ENCODE measurements at regions not wholly inside any gene's neighbourhood (a gene's known extent, or its start where the extent isn't known, plus 50 kb on each side); places are given as distances from the start of the nearest gene placed in this dataset.
"Not testable (repeated sequence)": the region's sequence is repeated elsewhere in the genome, so short reads cannot be mapped to it uniquely, and the experiment has no call there.

DNA sequence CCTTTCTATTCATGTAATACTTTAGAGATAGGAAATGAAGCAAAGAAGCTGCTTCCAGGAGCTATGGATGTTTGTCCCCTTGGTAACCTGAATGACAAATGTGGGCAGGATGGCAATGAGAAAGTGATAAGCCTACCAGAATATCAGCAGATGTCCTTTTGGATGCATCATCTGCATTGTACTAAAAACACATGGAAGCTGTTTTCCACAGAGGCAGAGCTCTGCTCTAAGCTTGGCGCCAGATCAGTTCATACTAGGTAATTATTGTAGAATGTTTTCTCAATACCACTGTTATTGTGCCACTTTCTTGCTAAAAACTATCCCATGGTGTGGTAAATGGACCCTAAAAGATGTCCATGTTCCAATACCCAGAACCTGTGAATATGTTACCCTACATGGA is 100.2 kb downstream of the DTWD1 start:
- no peak overlapping the region for H3K4me3 Mint-ChIP-seq (ENCODE audit: unreplicated experiment)
- DNase-seq (ENCODE audit: low spot score) = no peak
- H3K4me1 Mint-ChIP-seq (ENCODE audit: low read depth) = no peaks in the 10 kb centered on the region
- no peak overlapping the region for H3K27ac Mint-ChIP-seq (ENCODE audit: unreplicated experiment)
- H3K36me3 Mint-ChIP-seq (ENCODE audit: low read depth) = peaks cover 1% of the 10 kb centered on the region
- TF ChIP-seq, protein P1, sequence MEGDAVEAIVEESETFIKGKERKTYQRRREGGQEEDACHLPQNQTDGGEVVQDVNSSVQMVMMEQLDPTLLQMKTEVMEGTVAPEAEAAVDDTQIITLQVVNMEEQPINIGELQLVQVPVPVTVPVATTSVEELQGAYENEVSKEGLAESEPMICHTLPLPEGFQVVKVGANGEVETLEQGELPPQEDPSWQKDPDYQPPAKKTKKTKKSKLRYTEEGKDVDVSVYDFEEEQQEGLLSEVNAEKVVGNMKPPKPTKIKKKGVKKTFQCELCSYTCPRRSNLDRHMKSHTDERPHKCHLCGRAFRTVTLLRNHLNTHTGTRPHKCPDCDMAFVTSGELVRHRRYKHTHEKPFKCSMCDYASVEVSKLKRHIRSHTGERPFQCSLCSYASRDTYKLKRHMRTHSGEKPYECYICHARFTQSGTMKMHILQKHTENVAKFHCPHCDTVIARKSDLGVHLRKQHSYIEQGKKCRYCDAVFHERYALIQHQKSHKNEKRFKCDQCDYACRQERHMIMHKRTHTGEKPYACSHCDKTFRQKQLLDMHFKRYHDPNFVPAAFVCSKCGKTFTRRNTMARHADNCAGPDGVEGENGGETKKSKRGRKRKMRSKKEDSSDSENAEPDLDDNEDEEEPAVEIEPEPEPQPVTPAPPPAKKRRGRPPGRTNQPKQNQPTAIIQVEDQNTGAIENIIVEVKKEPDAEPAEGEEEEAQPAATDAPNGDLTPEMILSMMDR (IDR thresholded peaks at IDR 0.05) = no peak
- H3K9me3 Mint-ChIP-seq (ENCODE audit: low read depth) = peaks cover 5% of the 10 kb centered on the region
- no peaks in the 10 kb centered on the region for H3K27me3 Mint-ChIP-seq (ENCODE audit: low read depth)

DNA sequence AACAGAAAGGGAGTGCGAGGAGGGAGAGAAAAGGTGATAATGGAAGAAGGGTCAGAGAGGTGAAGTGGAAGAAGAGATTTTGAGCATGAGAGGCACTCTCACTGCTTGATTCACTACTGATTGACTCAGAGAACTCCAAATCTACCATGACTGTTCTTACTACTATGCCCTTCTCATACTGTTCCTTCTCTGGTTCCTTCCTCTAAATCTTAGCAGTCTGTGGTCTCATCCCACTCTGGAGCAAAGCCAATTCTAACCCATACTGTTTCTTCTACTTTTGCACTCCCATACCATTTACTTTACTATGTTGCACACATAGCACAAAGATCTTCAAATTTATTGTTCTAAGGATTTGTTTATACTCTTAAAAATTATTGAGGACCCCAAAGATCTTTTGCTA is 100.8 kb downstream of the DTWD1 start:
- H3K4me3 Mint-ChIP-seq (ENCODE audit: unreplicated experiment) = no peak overlapping the region
- DNase-seq (ENCODE audit: low spot score) = no peak
- TF ChIP-seq, protein P1 (IDR thresholded peaks at IDR 0.05) = no peak
- peaks cover 1% of the 10 kb centered on the region for H3K36me3 Mint-ChIP-seq (ENCODE audit: low read depth)
- H3K4me1 Mint-ChIP-seq (ENCODE audit: low read depth) = no peaks in the 10 kb centered on the region
- peaks cover 10% of the 10 kb centered on the region for H3K9me3 Mint-ChIP-seq (ENCODE audit: low read depth)
- no peak overlapping the region for H3K27ac Mint-ChIP-seq (ENCODE audit: unreplicated experiment)
- H3K27me3 Mint-ChIP-seq (ENCODE audit: low read depth) = no peaks in the 10 kb centered on the region

DNA sequence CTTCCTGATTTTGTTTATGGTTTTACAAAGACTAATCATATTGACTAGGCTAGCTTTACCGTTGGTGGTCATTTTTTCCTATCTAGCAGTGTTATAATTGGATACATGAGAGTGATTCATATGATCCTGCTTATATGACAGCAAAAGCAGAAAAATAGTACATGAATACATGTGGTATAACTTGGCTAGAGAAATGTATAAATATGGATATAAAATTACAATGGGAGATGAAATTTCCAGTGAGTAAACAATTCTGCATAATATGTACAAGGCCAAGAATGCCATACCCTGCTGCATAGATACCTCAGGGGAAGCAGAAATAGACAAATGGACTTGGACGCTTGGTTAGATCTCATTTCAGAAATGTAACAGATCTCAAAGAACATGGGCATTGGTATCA is 103.1 kb downstream of the DTWD1 start:
- peaks cover 1% of the 10 kb centered on the region for H3K36me3 Mint-ChIP-seq (ENCODE audit: low read depth)
- H3K4me3 Mint-ChIP-seq (ENCODE audit: unreplicated experiment) = no peak overlapping the region
- H3K9me3 Mint-ChIP-seq (ENCODE audit: low read depth) = peaks cover 18% of the 10 kb centered on the region
- TF ChIP-seq, protein P1 (IDR thresholded peaks at IDR 0.05) = no peak
- no peaks in the 10 kb centered on the region for H3K27me3 Mint-ChIP-seq (ENCODE audit: low read depth)
- no peak for DNase-seq (ENCODE audit: low spot score)
- no peak overlapping the region for H3K27ac Mint-ChIP-seq (ENCODE audit: unreplicated experiment)
- H3K4me1 Mint-ChIP-seq (ENCODE audit: low read depth) = no peaks in the 10 kb centered on the region

DNA sequence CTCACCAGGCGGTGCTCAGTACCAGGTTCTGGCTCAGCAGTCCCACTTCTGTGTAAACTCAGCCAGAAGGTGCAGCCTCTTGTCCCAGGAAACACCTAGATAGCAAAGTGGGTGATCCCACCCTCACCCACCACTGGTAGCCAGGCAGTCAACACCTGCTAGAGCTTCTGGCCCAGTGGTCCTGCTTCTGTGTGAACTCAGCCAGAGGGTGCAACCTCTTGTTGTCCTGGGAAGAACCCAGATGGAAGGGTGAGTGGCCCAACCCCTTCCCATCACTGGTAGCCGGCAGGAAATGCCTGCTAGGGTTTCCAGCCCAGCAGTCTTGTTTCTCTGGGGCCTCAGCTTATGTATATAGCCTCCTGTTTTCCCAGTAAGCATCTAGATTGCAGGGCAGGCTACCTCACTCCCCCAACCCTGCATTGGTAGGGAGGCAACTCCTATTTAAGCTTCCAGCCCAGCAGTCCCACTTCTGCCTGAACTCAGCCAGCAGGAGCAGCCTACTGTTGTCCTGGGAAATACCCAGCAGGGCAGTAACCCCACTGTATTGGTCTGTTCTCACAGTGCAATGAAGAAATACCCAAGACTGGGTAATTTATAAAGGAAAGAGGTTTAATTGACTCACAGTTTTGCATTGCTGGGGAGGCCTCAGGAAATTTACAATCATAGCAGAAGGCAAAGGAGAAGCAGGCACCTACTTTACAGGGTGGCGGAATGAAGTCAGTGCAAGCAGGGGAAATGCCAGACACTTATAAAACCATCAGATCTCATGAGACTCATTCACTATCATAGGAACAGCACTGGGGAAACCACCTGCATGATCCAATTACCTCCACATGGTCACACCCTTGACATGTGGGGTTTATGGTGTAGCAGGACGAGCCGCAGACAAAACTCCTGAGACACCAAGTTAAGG is 110.6 kb downstream of the DTWD1 start:
- Mint-ChIP-seq H3K36me3 (ENCODE audit: low read depth) (peaks cover 3% of the 10 kb centered on the region), H3K9me3 (ENCODE audit: low read depth) (peaks cover 21% of the 10 kb centered on the region), H3K4me3 (ENCODE audit: unreplicated experiment) (no peak overlapping the region), H3K4me1 (ENCODE audit: low read depth) (no peaks in the 10 kb centered on the region), H3K27ac (ENCODE audit: unreplicated experiment) (no peak overlapping the region), H3K27me3 (ENCODE audit: low read depth) (no peaks in the 10 kb centered on the region)
- DNase-seq (ENCODE audit: low spot score) = no peak
- TF ChIP-seq, protein P1 (IDR thresholded peaks at IDR 0.05) = no peak

DNA sequence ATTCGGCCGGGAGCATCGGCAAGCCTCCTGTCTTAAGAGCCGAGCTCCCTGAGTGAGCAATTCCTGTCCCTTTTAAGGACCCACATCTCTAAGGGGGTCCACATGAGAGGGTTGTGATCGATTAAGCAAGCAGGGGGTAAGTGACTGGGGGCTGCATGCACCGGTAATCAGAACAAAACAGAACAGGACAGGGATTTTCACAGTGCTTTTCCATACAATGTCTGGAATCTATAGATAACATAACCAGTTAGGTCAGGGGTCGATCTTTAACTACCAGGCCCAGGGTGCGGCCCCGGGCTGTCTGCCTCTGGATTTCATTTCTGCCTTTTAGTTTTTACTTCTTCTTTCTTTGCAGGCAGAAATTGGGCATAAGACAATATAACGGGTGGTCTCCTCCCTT is 111.3 kb downstream of the DTWD1 start:
- peaks cover 16% of the 10 kb centered on the region for H3K9me3 Mint-ChIP-seq (ENCODE audit: low read depth)
- H3K36me3 Mint-ChIP-seq (ENCODE audit: low read depth); H3K4me1 Mint-ChIP-seq (ENCODE audit: low read depth); H3K4me3 Mint-ChIP-seq (ENCODE audit: unreplicated experiment); DNase-seq (ENCODE audit: low spot score); H3K27me3 Mint-ChIP-seq (ENCODE audit: low read depth); H3K27ac Mint-ChIP-seq (ENCODE audit: unreplicated experiment): not testable (repeated sequence)

DNA sequence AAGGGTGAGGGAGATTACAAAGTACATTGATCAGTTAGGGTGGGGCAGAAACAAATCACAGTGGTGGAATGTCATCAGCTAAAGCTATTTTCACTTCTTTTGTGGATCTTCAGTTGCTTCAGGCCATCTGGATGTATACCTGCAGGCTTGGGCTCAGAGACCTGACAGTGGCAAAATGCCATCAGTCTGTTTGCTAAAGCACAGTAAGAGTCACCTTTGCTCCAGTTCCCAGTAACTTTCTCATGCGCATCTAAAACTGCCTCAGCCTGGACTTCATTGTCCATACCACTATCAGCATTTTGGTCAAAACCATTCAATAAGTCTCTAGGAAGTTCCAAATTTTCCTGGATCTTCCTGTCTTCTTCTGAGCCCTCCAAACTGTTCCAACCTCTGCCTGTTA is 113.2 kb downstream of the DTWD1 start:
- Mint-ChIP-seq H3K9me3 (ENCODE audit: low read depth) (peaks cover 11% of the 10 kb centered on the region), H3K27me3 (ENCODE audit: low read depth) (peaks cover 11% of the 10 kb centered on the region)
- H3K4me3 Mint-ChIP-seq (ENCODE audit: unreplicated experiment); H3K36me3 Mint-ChIP-seq (ENCODE audit: low read depth); H3K27ac Mint-ChIP-seq (ENCODE audit: unreplicated experiment); H3K4me1 Mint-ChIP-seq (ENCODE audit: low read depth); DNase-seq (ENCODE audit: low spot score): not testable (repeated sequence)
